ENCODE measurements at regions not wholly inside any gene's neighbourhood (a gene's known extent, or its start where the extent isn't known, plus 50 kb on each side); places are given as distances from the start of the nearest gene placed in this dataset.

- Histone ChIP-seq H3K4me1 (ENCODE audit: control insufficient read depth, insufficient read depth, low read length) (no peaks in the 10 kb centered on the region), H3K27me3 (ENCODE audit: control insufficient read depth, insufficient read depth, low read length) (no peaks in the 10 kb centered on the region), H3K9ac (ENCODE audit: low read depth, low read length) (no peak overlapping the region), H3K9me3 (ENCODE audit: control insufficient read depth, insufficient read depth, low read length) (no peaks in the 10 kb centered on the region), H3K36me3 (ENCODE audit: control insufficient read depth, insufficient read depth, low read length) (no peaks in the 10 kb centered on the region), H3K4me3 (ENCODE audit: low read depth, low read length) (no peak overlapping the region), H3K27ac (ENCODE audit: low read depth, low read length) (no peak overlapping the region)
Observed at GRCh38 chr9:13351778-13352386, 72.4 kb upstream of the MPDZ start.

GRCh38 chr9:13332571-13332970, 53.1 kb upstream of the MPDZ start:
- Histone ChIP-seq H3K36me3 (ENCODE audit: control insufficient read depth, insufficient read depth, low read length) (no peaks in the 10 kb centered on the region), H3K4me1 (ENCODE audit: control insufficient read depth, insufficient read depth, low read length) (no peaks in the 10 kb centered on the region)

GRCh38 chr9:13331320-13331719, 51.8 kb upstream of the MPDZ start:
- no peak overlapping the region for H3K9ac ChIP-seq (ENCODE audit: low read depth, low read length)
- no peak overlapping the region for H3K27ac ChIP-seq (ENCODE audit: low read depth, low read length)
- no peaks in the 10 kb centered on the region for H3K36me3 ChIP-seq (ENCODE audit: control insufficient read depth, insufficient read depth, low read length)
- H3K4me1 ChIP-seq (ENCODE audit: control insufficient read depth, insufficient read depth, low read length): no peaks in the 10 kb centered on the region
- H3K4me3 ChIP-seq (ENCODE audit: low read depth, low read length): no peak overlapping the region
- H3K27me3 ChIP-seq (ENCODE audit: control insufficient read depth, insufficient read depth, low read length): no peaks in the 10 kb centered on the region
- H3K9me3 ChIP-seq (ENCODE audit: control insufficient read depth, insufficient read depth, low read length): no peaks in the 10 kb centered on the region

More at GRCh38 chr9:13332571-13332970, 53.1 kb upstream of the MPDZ start:
- H3K4me3 ChIP-seq (ENCODE audit: low read depth, low read length): no peak overlapping the region
- H3K9me3 ChIP-seq (ENCODE audit: control insufficient read depth, insufficient read depth, low read length): no peaks in the 10 kb centered on the region
- H3K27me3 ChIP-seq (ENCODE audit: control insufficient read depth, insufficient read depth, low read length): no peaks in the 10 kb centered on the region
- no peak overlapping the region for H3K9ac ChIP-seq (ENCODE audit: low read depth, low read length)
- no peak overlapping the region for H3K27ac ChIP-seq (ENCODE audit: low read depth, low read length)

- Histone ChIP-seq H3K27ac (ENCODE audit: low read depth, low read length) (no peak overlapping the region), H3K4me3 (ENCODE audit: low read depth, low read length) (no peak overlapping the region), H3K9ac (ENCODE audit: low read depth, low read length) (no peak overlapping the region), H3K4me1 (ENCODE audit: control insufficient read depth, insufficient read depth, low read length) (no peaks in the 10 kb centered on the region), H3K36me3 (ENCODE audit: control insufficient read depth, insufficient read depth, low read length) (no peaks in the 10 kb centered on the region), H3K27me3 (ENCODE audit: control insufficient read depth, insufficient read depth, low read length) (no peaks in the 10 kb centered on the region), H3K9me3 (ENCODE audit: control insufficient read depth, insufficient read depth, low read length) (no peaks in the 10 kb centered on the region)
Observed at GRCh38 chr9:13330396-13331004, 51.0 kb upstream of the MPDZ start.

Data from HUES48 (cell line).